IMR-90 (cell line): ENCODE measurements at regions not wholly inside any gene's neighbourhood (a gene's known extent, or its start where the extent isn't known, plus 50 kb on each side); places are given as distances from the start of the nearest gene placed in this dataset.

Experiments used
- ATAC-seq: fragments of 200-7000 bp; cut with Tn5 transposase; 2 replicates; pipeline ENCODE4 v1.9.1; 2020; ENCODE audit warnings: low read depth, mild to moderate bottlenecking, moderate library complexity
- BruUV-seq: library from RNA; stranded (reverse); fragments of 400-500 nt; replicated peaks from 2 replicates; lab custom pipeline; 2021; lab: Mats Ljungman, UMichigan
- CTCF ChIA-PET: fragments of 300-600 bp; formaldehyde crosslinking; extraction: SDS; loops from one replicate; lab custom pipeline; 2021; ENCODE audit warnings: antibody characterized with exemption; lab: Yijun Ruan, JAX
- POLR2A ChIA-PET: fragments of 300-600 bp; sonication (Branson Sonifier 250); formaldehyde crosslinking; loops from one replicate; lab custom pipeline; 2022; ENCODE audit warnings: antibody characterized with exemption; ENCODE audit not compliant: unreplicated experiment; lab: Charles Lee
- DNase-seq: peaks from one replicate; pipeline ENCODE4 v3.0.0; 2013
- H2AFZ ChIP-seq: replicated peaks from 2 replicates; pipeline ENCODE3; 2013; ENCODE audit warnings: low read length, mild to moderate bottlenecking; ENCODE audit not compliant: poor library complexity
- H2AK5ac ChIP-seq: 2 replicates; pipeline ENCODE4 v1.6.1; 2013; ENCODE audit warnings: low read depth, low read length, inconsistent platforms
- H2AK9ac ChIP-seq: replicated peaks from 2 replicates; pipeline ENCODE3; 2013; ENCODE audit warnings: mild to moderate bottlenecking, low read depth, low read length, moderate library complexity; ENCODE audit not compliant: poor library complexity
- H2BK120ac ChIP-seq: 2 replicates; pipeline ENCODE4 v1.6.1; 2013; ENCODE audit warnings: low read depth, low read length, inconsistent platforms
- H2BK15ac ChIP-seq: 3 replicates; pipeline ENCODE4 v1.6.1; 2013; ENCODE audit warnings: low read depth, low read length, inconsistent platforms
- H2BK20ac ChIP-seq: 2 replicates; pipeline ENCODE4 v1.6.1; 2013; ENCODE audit warnings: low read depth, mild to moderate bottlenecking, inconsistent platforms, low read length, moderate library complexity
- H2BK5ac ChIP-seq: 2 replicates; pipeline ENCODE4 v1.6.1; 2013; ENCODE audit warnings: mild to moderate bottlenecking, low read depth, low read length, inconsistent platforms; ENCODE audit not compliant: poor library complexity, severe bottlenecking
- H3K14ac ChIP-seq: replicated peaks from 2 replicates; pipeline ENCODE4 v1.6.1; 2013; ENCODE audit warnings: low read depth, low read length, inconsistent platforms
- H3K18ac ChIP-seq: 2 replicates; pipeline ENCODE4 v1.6.1; 2013; ENCODE audit warnings: low read depth, low read length, control low read depth
- H3K23ac ChIP-seq: 2 replicates; pipeline ENCODE4 v1.6.1; 2013; ENCODE audit warnings: low read depth, low read length, inconsistent platforms
- H3K27ac ChIP-seq: 2 replicates; pipeline ENCODE4 v1.5.1; 2013; ENCODE audit warnings: mild to moderate bottlenecking, control low read depth, low read length; ENCODE audit not compliant: insufficient read depth
- H3K27me3 ChIP-seq: 2 replicates; pipeline ENCODE4 v1.6.1; 2013; ENCODE audit warnings: low read length; ENCODE audit not compliant: control insufficient read depth, insufficient read depth
- H3K36me3 ChIP-seq: 2 replicates; pipeline ENCODE4 v1.6.1; 2013; ENCODE audit warnings: low read length, mixed read lengths; ENCODE audit not compliant: control insufficient read depth, insufficient read depth
- H3K4ac ChIP-seq: 2 replicates; pipeline ENCODE4 v1.6.1; 2013; ENCODE audit warnings: low read depth, low read length, inconsistent platforms
- H3K4me1 ChIP-seq: 2 replicates; pipeline ENCODE4 v1.6.1; 2013; ENCODE audit warnings: low read length, mixed read lengths; ENCODE audit not compliant: control insufficient read depth, insufficient read depth
- H3K4me2 ChIP-seq: 2 replicates; pipeline ENCODE4 v1.6.1; 2013; ENCODE audit warnings: low read depth, mild to moderate bottlenecking, control low read depth, low read length, moderate library complexity
- H3K4me3 ChIP-seq: 2 replicates; pipeline ENCODE4 v1.5.1; 2013; ENCODE audit warnings: low read depth, mild to moderate bottlenecking, control low read depth, low read length, moderate library complexity; ENCODE audit not compliant: insufficient read depth
- H3K56ac ChIP-seq: 2 replicates; pipeline ENCODE4 v1.6.1; 2013; ENCODE audit warnings: low read length, inconsistent platforms; ENCODE audit not compliant: insufficient read depth; ENCODE audit errors: extremely low read depth
- H3K79me1 ChIP-seq, 2 experiments: 2 replicates each; pipeline ENCODE4 v1.6.1; 2013; ENCODE audit warnings: low read length in 2 of 2, inconsistent platforms in 1 of 2, low read depth in 1 of 2
- H3K9ac ChIP-seq: 2 replicates; pipeline ENCODE4 v1.6.1; 2013; ENCODE audit warnings: low read depth, low read length, control low read depth
- H3K9me1 ChIP-seq: 2 replicates; pipeline ENCODE4 v1.6.1; 2013; ENCODE audit warnings: low read length, inconsistent platforms; ENCODE audit not compliant: insufficient read depth
- H3K9me3 ChIP-seq: 2 replicates; pipeline ENCODE4 v1.6.1; 2013; ENCODE audit warnings: low read length; ENCODE audit not compliant: control insufficient read depth, insufficient read depth
- H4K20me1 ChIP-seq: 2 replicates; pipeline ENCODE4 v1.6.1; 2013; ENCODE audit warnings: low read length, inconsistent platforms; ENCODE audit not compliant: insufficient read depth
- H4K5ac ChIP-seq: 2 replicates; pipeline ENCODE4 v1.6.1; 2013; ENCODE audit warnings: mild to moderate bottlenecking, low read depth, low read length, control low read depth
- H4K8ac ChIP-seq, 2 experiments: 2 replicates each; pipeline ENCODE4 v1.6.1; 2013; ENCODE audit warnings: low read depth in 2 of 2, low read length in 2 of 2, control low read depth in 1 of 2, inconsistent platforms in 1 of 2
- H4K91ac ChIP-seq: 2 replicates; pipeline ENCODE4 v1.6.1; 2013; ENCODE audit warnings: low read depth, low read length, inconsistent platforms; ENCODE audit not compliant: insufficient read depth
- BHLHE40 ChIP-seq: fragments of 150-350 bp; IDR thresholded peaks from 2 replicates; pipeline ENCODE4 v1.6.1; 2016; ENCODE audit warnings: mild to moderate bottlenecking, low read depth, low read length
- CEBPB ChIP-seq: IDR thresholded peaks from 2 replicates; pipeline ENCODE4 v1.6.1; 2012; ENCODE audit warnings: low read depth, low read length, improper control_type of control experiment
- CHD1 ChIP-seq: IDR thresholded peaks from 2 replicates; pipeline ENCODE4 v1.6.1; 2012; ENCODE audit warnings: low read depth, low read length, improper control_type of control experiment
- FOS ChIP-seq: fragments of 150-350 bp; IDR thresholded peaks from 2 replicates; pipeline ENCODE4 v1.6.1; 2016; ENCODE audit warnings: low read depth, low read length
- MAFK ChIP-seq: IDR thresholded peaks from 2 replicates; pipeline ENCODE4 v1.6.1; 2012; ENCODE audit warnings: low read depth, low read length, improper control_type of control experiment
- MAZ ChIP-seq: IDR thresholded peaks from 2 replicates; pipeline ENCODE4 v1.6.1; 2012; ENCODE audit warnings: low read depth, mild to moderate bottlenecking, low read length, improper control_type of control experiment, moderate library complexity, borderline replicate concordance
- MXI1 ChIP-seq: IDR thresholded peaks from 2 replicates; pipeline ENCODE4 v1.6.1; 2012; ENCODE audit warnings: low read depth, mild to moderate bottlenecking, low read length, moderate library complexity, borderline replicate concordance
- NFE2L2 ChIP-seq: fragments of 150-350 bp; IDR thresholded peaks from 2 replicates; pipeline ENCODE4 v1.6.1; 2016; ENCODE audit warnings: low read depth, mild to moderate bottlenecking, low read length
- POLR2A ChIP-seq: IDR thresholded peaks from 2 replicates; pipeline ENCODE4 v1.6.1; 2012; ENCODE audit warnings: mild to moderate bottlenecking, low read depth, low read length
- RAD21 ChIP-seq: IDR thresholded peaks from 2 replicates; pipeline ENCODE4 v1.6.1; 2012; ENCODE audit warnings: low read length, improper control_type of control experiment
- RCOR1 ChIP-seq: IDR thresholded peaks from 2 replicates; pipeline ENCODE4 v1.6.1; 2012; ENCODE audit warnings: mild to moderate bottlenecking, low read length, improper control_type of control experiment; ENCODE audit not compliant: insufficient replicate concordance
- RFX5 ChIP-seq: IDR thresholded peaks from 2 replicates; pipeline ENCODE4 v1.8.0; 2012; ENCODE audit warnings: low read depth, mild to moderate bottlenecking, low read length, moderate library complexity
- SMC3 ChIP-seq: fragments of 150-350 bp; IDR thresholded peaks from 2 replicates; pipeline ENCODE4 v1.6.1; 2016; ENCODE audit warnings: low read depth, mild to moderate bottlenecking, antibody characterized with exemption, low read length, moderate library complexity
- WGBS, 2 experiments: methylation state at CpG; one replicate each; pipeline versions ENCODE4 v1.1.5 to v1.1.7; 2013; ENCODE audit warnings: missing lambda C conversion rate in 2 of 2; ENCODE audit not compliant: insufficient read length in 1 of 2; ENCODE audit errors: extremely low coverage in 2 of 2; 5-methylcytosine and 5-hydroxymethylcytosine counted together
- dilution Hi-C: fragments of 300-500 bp; cut with HindIII; formaldehyde crosslinking; loops from one replicate; pipeline ENCODE4 v1.14.3; 2018; ENCODE audit warnings: low sequenced_read_pairs; ENCODE audit not compliant: unreplicated experiment
- in situ Hi-C: fragments of 300-500 bp; cut with MboI; formaldehyde crosslinking; loops from 3 replicates; pipeline ENCODE4 v1.14.3; 2019; ENCODE audit warnings: low sequenced_read_pairs, inconsistent platforms, mixed read lengths
- intact Hi-C: fragments of 100-400 bp; cut with micrococcal nuclease; formaldehyde crosslinking; loops from 2 replicates; pipeline ENCODE4 v1.10.0; 2022
- TF ChIP-seq, protein P1 (sequence below): fragments of 150-350 bp; IDR thresholded peaks from 2 replicates; pipeline ENCODE4 v1.6.1; 2017; ENCODE audit warnings: mild to moderate bottlenecking, antibody characterized with exemption, low read length, low read depth
- TF ChIP-seq, protein P2 (sequence below): fragments of 150-350 bp; IDR thresholded peaks from 2 replicates; pipeline ENCODE4 v1.6.1; 2016; ENCODE audit warnings: low read depth, mild to moderate bottlenecking, low read length, moderate library complexity, borderline replicate concordance
- TF ChIP-seq, protein P3 (sequence below): conservative IDR thresholded peaks from 2 replicates; pipeline ENCODE4 v1.5.1; 2012; ENCODE audit warnings: mild to moderate bottlenecking, low read depth, low read length, improper control_type of control experiment

DNA sequence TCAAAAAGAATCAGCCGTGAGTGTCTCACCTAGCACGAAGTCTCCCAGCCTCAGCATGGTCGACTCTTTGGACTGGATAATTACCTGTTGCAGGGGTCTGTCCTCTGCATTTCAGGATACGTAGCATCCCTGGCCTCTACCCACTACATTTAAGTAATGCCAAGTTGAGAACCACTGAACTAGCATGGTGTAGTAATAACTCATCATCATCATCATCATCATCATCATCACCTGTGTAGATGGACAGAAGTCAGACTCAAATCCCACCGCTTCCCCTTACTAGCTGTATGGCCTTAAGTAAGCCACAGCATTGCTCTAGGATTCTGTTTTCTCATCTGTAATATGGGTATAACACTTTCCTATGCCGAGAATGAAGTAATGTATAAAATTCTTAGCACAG, 373.1 kb upstream of the XYLT1 start:
- Histone ChIP-seq H4K91ac (no peak overlapping the region), H3K9me3 (peaks cover 4% of the 10 kb centered on the region), H3K14ac (no peak overlapping the region), H3K4me1 (no peaks in the 10 kb centered on the region), H4K5ac (no peak overlapping the region), H4K20me1 (no peaks in the 10 kb centered on the region), H3K4ac (no peak overlapping the region), H3K18ac (no peak overlapping the region), H3K4me2 (no peak overlapping the region), H2BK20ac (no peak overlapping the region), H4K8ac (no peak overlapping the region), H2AFZ (no peak overlapping the region), H2BK5ac (no peak overlapping the region), H3K36me3 (no peaks in the 10 kb centered on the region), H3K9me1 (no peaks in the 10 kb centered on the region), H3K9ac (no peak overlapping the region), H2BK15ac (no peak overlapping the region), H3K23ac (no peak overlapping the region), H3K27ac (no peak overlapping the region), H2BK120ac (no peak overlapping the region), H3K27me3 (no peaks in the 10 kb centered on the region; the same call in 1 of the 2 replicates), H3K4me3 (no peak overlapping the region), H3K56ac (no peak overlapping the region), H3K79me1 (no peaks in the 10 kb centered on the region), H2AK5ac (no peak overlapping the region), H2AK9ac (no peak overlapping the region)
- in situ Hi-C loops: no loop called here
- intact Hi-C loops: loop anchor here (1.0 kb wide), 1 partner anchor 33 kb away; no protein-coding TSS in a partner anchor
- ChIA-PET CTCF (no interaction called here), POLR2A (no interaction called here)
- WGBS, 2 experiments: 100% methylated on average over 2 of the region's 6 CpGs; no CpG with 5 or more reads in 1 of the 2 experiments
- ATAC-seq (no peak), DNase-seq (no peak)
- dilution Hi-C loops: no loop called here
- no peak for TF ChIP-seq RCOR1
- TF ChIP-seq FOS: no peak
- TF ChIP-seq MAFK: no peak
- TF ChIP-seq CEBPB: no peak
- TF ChIP-seq, protein P1, sequence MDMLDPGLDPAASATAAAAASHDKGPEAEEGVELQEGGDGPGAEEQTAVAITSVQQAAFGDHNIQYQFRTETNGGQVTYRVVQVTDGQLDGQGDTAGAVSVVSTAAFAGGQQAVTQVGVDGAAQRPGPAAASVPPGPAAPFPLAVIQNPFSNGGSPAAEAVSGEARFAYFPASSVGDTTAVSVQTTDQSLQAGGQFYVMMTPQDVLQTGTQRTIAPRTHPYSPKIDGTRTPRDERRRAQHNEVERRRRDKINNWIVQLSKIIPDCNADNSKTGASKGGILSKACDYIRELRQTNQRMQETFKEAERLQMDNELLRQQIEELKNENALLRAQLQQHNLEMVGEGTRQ: no peak
- TF ChIP-seq RAD21: no peak
- TF ChIP-seq RFX5: no peak
- TF ChIP-seq MXI1: no peak
- TF ChIP-seq SMC3: no peak
- TF ChIP-seq NFE2L2: no peak
- TF ChIP-seq BHLHE40: no peak
- TF ChIP-seq, protein P2, sequence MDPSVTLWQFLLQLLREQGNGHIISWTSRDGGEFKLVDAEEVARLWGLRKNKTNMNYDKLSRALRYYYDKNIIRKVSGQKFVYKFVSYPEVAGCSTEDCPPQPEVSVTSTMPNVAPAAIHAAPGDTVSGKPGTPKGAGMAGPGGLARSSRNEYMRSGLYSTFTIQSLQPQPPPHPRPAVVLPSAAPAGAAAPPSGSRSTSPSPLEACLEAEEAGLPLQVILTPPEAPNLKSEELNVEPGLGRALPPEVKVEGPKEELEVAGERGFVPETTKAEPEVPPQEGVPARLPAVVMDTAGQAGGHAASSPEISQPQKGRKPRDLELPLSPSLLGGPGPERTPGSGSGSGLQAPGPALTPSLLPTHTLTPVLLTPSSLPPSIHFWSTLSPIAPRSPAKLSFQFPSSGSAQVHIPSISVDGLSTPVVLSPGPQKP: no peak
- no peak for TF ChIP-seq POLR2A
- TF ChIP-seq CHD1: no peak
- no peak for TF ChIP-seq MAZ
- TF ChIP-seq, protein P3, sequence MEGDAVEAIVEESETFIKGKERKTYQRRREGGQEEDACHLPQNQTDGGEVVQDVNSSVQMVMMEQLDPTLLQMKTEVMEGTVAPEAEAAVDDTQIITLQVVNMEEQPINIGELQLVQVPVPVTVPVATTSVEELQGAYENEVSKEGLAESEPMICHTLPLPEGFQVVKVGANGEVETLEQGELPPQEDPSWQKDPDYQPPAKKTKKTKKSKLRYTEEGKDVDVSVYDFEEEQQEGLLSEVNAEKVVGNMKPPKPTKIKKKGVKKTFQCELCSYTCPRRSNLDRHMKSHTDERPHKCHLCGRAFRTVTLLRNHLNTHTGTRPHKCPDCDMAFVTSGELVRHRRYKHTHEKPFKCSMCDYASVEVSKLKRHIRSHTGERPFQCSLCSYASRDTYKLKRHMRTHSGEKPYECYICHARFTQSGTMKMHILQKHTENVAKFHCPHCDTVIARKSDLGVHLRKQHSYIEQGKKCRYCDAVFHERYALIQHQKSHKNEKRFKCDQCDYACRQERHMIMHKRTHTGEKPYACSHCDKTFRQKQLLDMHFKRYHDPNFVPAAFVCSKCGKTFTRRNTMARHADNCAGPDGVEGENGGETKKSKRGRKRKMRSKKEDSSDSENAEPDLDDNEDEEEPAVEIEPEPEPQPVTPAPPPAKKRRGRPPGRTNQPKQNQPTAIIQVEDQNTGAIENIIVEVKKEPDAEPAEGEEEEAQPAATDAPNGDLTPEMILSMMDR: no peak
- BruUV-seq: no TSS peak
